H1 (cell line): ENCODE measurements at regions not wholly inside any gene's neighbourhood (a gene's known extent, or its start where the extent isn't known, plus 50 kb on each side); places are given as distances from the start of the nearest gene placed in this dataset.

ENCODE experiments used
- CTCF ChIA-PET: fragments of 300-600 bp; sonication (Branson Sonifier 250); formaldehyde crosslinking; loops from one replicate; lab custom pipeline; 2021; ENCODE audit not compliant: partially characterized antibody; lab: Charles Lee
- POLR2A ChIA-PET: fragments of 300-600 bp; sonication (Branson Sonifier 250); formaldehyde crosslinking; loops from one replicate; lab custom pipeline; 2021; ENCODE audit warnings: inconsistent platforms; ENCODE audit not compliant: partially characterized antibody; lab: Charles Lee
- DNase-seq, 2 experiments: peaks; one replicate each; pipeline versions ENCODE4 v3.0.0 to v3.0.0-alpha.2; 2010 to 2022; ENCODE audit warnings: low spot score in 2 of 2, low read depth in 1 of 2, mixed read lengths in 1 of 2
- FAIRE-seq: peaks from 2 replicates; lab custom pipeline; 2011; peaks lifted over from hg19 to GRCh38; lab: Jason Lieb, UNC
- H2AFZ ChIP-seq: 2 replicates; pipeline ENCODE4 v1.8.1; 2012; ENCODE audit warnings: low read length, inconsistent platforms
- H2AK5ac ChIP-seq: 2 replicates; pipeline ENCODE4 v1.6.1; 2013; ENCODE audit warnings: low read depth, low read length
- H2BK120ac ChIP-seq: replicated peaks from 2 replicates; pipeline ENCODE3; 2013; ENCODE audit warnings: low read depth, low read length, inconsistent platforms
- H2BK12ac ChIP-seq: 2 replicates; pipeline ENCODE4 v1.6.1; 2013; ENCODE audit warnings: low read depth, low read length
- H2BK15ac ChIP-seq: 2 replicates; pipeline ENCODE4 v1.6.1; 2013; ENCODE audit warnings: low read length
- H2BK20ac ChIP-seq: 2 replicates; pipeline ENCODE4 v1.6.1; 2013; ENCODE audit warnings: low read length
- H2BK5ac ChIP-seq: 2 replicates; pipeline ENCODE4 v1.6.1; 2013; ENCODE audit warnings: low read depth, low read length
- H3K14ac ChIP-seq: 2 replicates; pipeline ENCODE4 v1.6.1; 2013; ENCODE audit warnings: inconsistent platforms; ENCODE audit not compliant: insufficient read length
- H3K18ac ChIP-seq: 2 replicates; pipeline ENCODE4 v1.6.1; 2013; ENCODE audit warnings: low read length; ENCODE audit errors: extremely low read depth
- H3K23ac ChIP-seq: 2 replicates; pipeline ENCODE4 v1.6.1; 2013; ENCODE audit warnings: inconsistent platforms; ENCODE audit not compliant: insufficient read length
- H3K23me2 ChIP-seq: 2 replicates; pipeline ENCODE4 v1.6.1; 2013; ENCODE audit warnings: low read depth, low read length
- H3K27ac ChIP-seq: 2 replicates; pipeline ENCODE4 v1.6.1; 2011; ENCODE audit warnings: low read depth, low read length, inconsistent platforms
- H3K27me3 ChIP-seq, 4 experiments: replicated peaks in 1 of 4; 1 replicate in 1 of 4; 2 replicates in 3 of 4; pipeline versions ENCODE4 v1.6.1 to v1.8.1; 2011 to 2013; ENCODE audit warnings: low read length in 3 of 4, mild to moderate bottlenecking in 3 of 4, inconsistent platforms in 2 of 4, mixed read lengths in 2 of 4, moderate library complexity in 1 of 4; ENCODE audit not compliant: control insufficient read depth in 3 of 4, insufficient read depth in 3 of 4; ENCODE audit errors: extremely low read depth in 1 of 4
- H3K36me3 ChIP-seq, 4 experiments: 2 replicates each; pipeline versions ENCODE4 v1.6.1 to v1.8.1; 2011 to 2013; ENCODE audit warnings: mild to moderate bottlenecking in 4 of 4, low read length in 3 of 4, moderate library complexity in 2 of 4, control low read depth in 1 of 4, inconsistent platforms in 1 of 4; ENCODE audit not compliant: insufficient read depth in 4 of 4, control insufficient read depth in 2 of 4
- H3K4ac ChIP-seq: replicated peaks from 2 replicates; pipeline ENCODE3; 2013; ENCODE audit warnings: low read length, low read depth, mixed read lengths, inconsistent platforms; ENCODE audit not compliant: insufficient read length
- H3K4me1 ChIP-seq, 4 experiments: replicated peaks in 1 of 4; 1 replicate in 1 of 4; 2 replicates in 3 of 4; pipeline versions ENCODE4 v1.6.1 to v1.8.1; 2011 to 2013; ENCODE audit warnings: low read length in 3 of 4, inconsistent platforms in 2 of 4, mixed read lengths in 1 of 4; ENCODE audit not compliant: insufficient read depth in 4 of 4, control insufficient read depth in 3 of 4
- H3K4me2 ChIP-seq, 2 experiments: 2 replicates each; pipeline versions ENCODE4 v1.6.1 to v1.8.1; 2011 to 2013; ENCODE audit warnings: low read depth in 2 of 2, low read length in 2 of 2, control low read depth in 1 of 2, inconsistent platforms in 1 of 2, mild to moderate bottlenecking in 1 of 2; ENCODE audit not compliant: insufficient read depth in 1 of 2
- H3K4me3 ChIP-seq, 4 experiments: fragments of 200-600, 300-600 bp in 1 of 4; sonication (generic), shearing (Covaris generic), sonication (Bioruptor Twin) in 1 of 4; 2 replicates each; pipeline versions ENCODE4 v1.5.1 to v1.8.1; 2011 to 2016; ENCODE audit warnings: low read length in 4 of 4, low read depth in 3 of 4, control low read depth in 2 of 4, inconsistent platforms in 2 of 4, mild to moderate bottlenecking in 2 of 4, mixed read lengths in 1 of 4, moderate library complexity in 1 of 4; ENCODE audit not compliant: insufficient read depth in 2 of 4; ENCODE audit errors: extremely low read depth in 1 of 4
- H3K56ac ChIP-seq: replicated peaks from 2 replicates; pipeline ENCODE3; 2013; ENCODE audit warnings: low read depth, mild to moderate bottlenecking, mixed read lengths, low read length, inconsistent platforms; ENCODE audit not compliant: insufficient read length
- H3K79me1 ChIP-seq: 2 replicates; pipeline ENCODE4 v1.6.1; 2013; ENCODE audit warnings: low read depth, low read length, control low read depth
- H3K79me2 ChIP-seq, 2 experiments: 2 replicates each; pipeline versions ENCODE4 v1.6.1 to v1.8.1; 2012 to 2013; ENCODE audit warnings: low read length in 2 of 2, mild to moderate bottlenecking in 2 of 2, inconsistent platforms in 1 of 2; ENCODE audit not compliant: insufficient read depth in 2 of 2, control insufficient read depth in 1 of 2
- H3K9ac ChIP-seq, 4 experiments: replicated peaks in 1 of 4; 1 replicate in 1 of 4; 2 replicates in 3 of 4; pipeline versions ENCODE4 v1.6.1 to v1.8.1; 2011 to 2013; ENCODE audit warnings: low read depth in 3 of 4, low read length in 3 of 4, control low read depth in 2 of 4, mild to moderate bottlenecking in 2 of 4, moderate library complexity in 2 of 4, inconsistent platforms in 1 of 4; ENCODE audit errors: extremely low read depth in 1 of 4
- H3K9me3 ChIP-seq, 2 experiments: 2 replicates each; pipeline versions ENCODE4 v1.6.1 to v1.8.1; 2012 to 2013; ENCODE audit warnings: mild to moderate bottlenecking in 2 of 2, moderate library complexity in 2 of 2, control low read depth in 1 of 2, inconsistent platforms in 1 of 2, low read depth in 1 of 2, low read length in 1 of 2, mixed read lengths in 1 of 2; ENCODE audit not compliant: insufficient read depth in 2 of 2
- H4K20me1 ChIP-seq, 2 experiments: replicated peaks in 1 of 2; 2 replicates each; pipeline versions ENCODE3 to v1.8.1; 2011 to 2013; ENCODE audit warnings: inconsistent platforms in 2 of 2, low read length in 2 of 2, mild to moderate bottlenecking in 1 of 2; ENCODE audit not compliant: insufficient read depth in 2 of 2, control insufficient read depth in 1 of 2
- H4K5ac ChIP-seq: 2 replicates; pipeline ENCODE4 v1.6.1; 2013; ENCODE audit warnings: low read length, low read depth, mixed read lengths, inconsistent platforms; ENCODE audit not compliant: insufficient read length
- H4K8ac ChIP-seq: 2 replicates; pipeline ENCODE4 v1.8.0; 2013; ENCODE audit warnings: mild to moderate bottlenecking, moderate library complexity, low read length, inconsistent platforms; ENCODE audit not compliant: insufficient read depth; ENCODE audit errors: extremely low read depth
- H4K91ac ChIP-seq: replicated peaks from 2 replicates; pipeline ENCODE3; 2013; ENCODE audit warnings: low read length, mixed read lengths, inconsistent platforms; ENCODE audit not compliant: insufficient read length
- FOSL1 ChIP-seq: IDR thresholded peaks from 2 replicates; pipeline ENCODE4 v1.6.1; 2011; ENCODE audit warnings: mild to moderate bottlenecking, low read depth, low read length, moderate library complexity; ENCODE audit not compliant: insufficient read depth
- JUN ChIP-seq: IDR thresholded peaks from 2 replicates; pipeline ENCODE4 v1.6.1; 2011; ENCODE audit warnings: low read depth, mild to moderate bottlenecking, improper control_type of control experiment, low read length
- MAFK ChIP-seq: IDR thresholded peaks from 2 replicates; pipeline ENCODE4 v1.6.1; 2012; ENCODE audit warnings: low read depth, mild to moderate bottlenecking, improper control_type of control experiment, low read length
- WGBS, 2 experiments: shearing (Covaris generic) in 1 of 2; methylation state at CpG; one replicate each; pipeline versions ENCODE4 v1.1.6 to v1.1.7; 2013 to 2015; ENCODE audit warnings: low lambda C conversion rate in 2 of 2, mixed read lengths in 2 of 2, inconsistent platforms in 1 of 2, low coverage in 1 of 2, missing lambda C conversion rate in 1 of 2; ENCODE audit not compliant: insufficient replicate concordance in 2 of 2, insufficient coverage in 1 of 2, insufficient read length in 1 of 2; ENCODE audit errors: extremely low coverage in 1 of 2, missing lambda C conversion rate in 1 of 2; 5-methylcytosine and 5-hydroxymethylcytosine counted together

- Histone ChIP-seq H3K18ac (no peak overlapping the region), H4K20me1 (peaks cover 17 to 21% of the 10 kb centered on the region in 2 experiments), H3K56ac (no peak overlapping the region), H3K9me3 (no peaks in the 10 kb centered on the region), H3K14ac (no peak overlapping the region), H4K8ac (no peak overlapping the region), H2AK5ac (no peak overlapping the region), H3K79me2 (peaks cover 5 to 75% of the 10 kb centered on the region in 2 experiments), H3K4me2 (no peak overlapping the region), H3K4ac (no peak overlapping the region), H4K5ac (no peak overlapping the region), H3K23me2 (no peaks in the 10 kb centered on the region), H3K79me1 (peaks cover 24% of the 10 kb centered on the region), H3K4me3 (no peak overlapping the region), H2AFZ (no peak overlapping the region), H2BK15ac (no peak overlapping the region), H3K27me3 (no peaks in the 10 kb centered on the region; a peak in 1 of 7 replicates), H3K23ac (no peak overlapping the region), H2BK12ac (no peak overlapping the region), H2BK20ac (no peak overlapping the region), H4K91ac (no peak overlapping the region), H2BK5ac (no peak overlapping the region), H3K4me1 (peaks cover 0 to 13% (median 5%) of the 10 kb centered on the region in 4 experiments; a peak in 3 of 7 replicates), H3K9ac (no peak overlapping the region; a peak in 1 of 7 replicates), H3K36me3 (peaks cover 4 to 21% (median 11%) of the 10 kb centered on the region in 4 experiments; a peak in 5 of 8 replicates), H2BK120ac (no peak overlapping the region), H3K27ac (no peak overlapping the region)
- FAIRE-seq: no peak
- WGBS, 2 experiments: 89% methylated on average over 4 of the region's 4 CpGs; no CpG with 5 or more reads in 1 of the 2 experiments
- CTCF ChIA-PET: interaction anchor here (0.9 to 6.0 kb wide), 12 partner anchors 12 to 167 kb away, joined by 3 to 47 read pairs (median 3); no protein-coding TSS in a partner anchor
- TF ChIP-seq FOSL1 (no peak), MAFK (no peak), JUN (no peak)
- POLR2A ChIA-PET: interaction anchor here (0.6 to 2.7 kb wide), 5 partner anchors 9 to 88 kb away, joined by 3 to 5 read pairs (median 3); no protein-coding TSS in a partner anchor
- DNase-seq: no peak
Measured at GRCh38 chr19:46925548-46925950, 64.8 kb downstream of the ARHGAP35 start.
